GM12874 (cell line): ENCODE measurements at regions not wholly inside any gene's neighbourhood (a gene's known extent, or its start where the extent isn't known, plus 50 kb on each side); places are given as distances from the start of the nearest gene placed in this dataset.

Experiments used
- CTCF ChIP-seq: IDR thresholded peaks from 2 replicates; pipeline ENCODE4 v1.5.1; 2011; ENCODE audit warnings: low read depth, mild to moderate bottlenecking, control low read depth, low read length, moderate library complexity; ENCODE audit not compliant: insufficient read depth

- no peak for TF ChIP-seq CTCF
Observed at GRCh38 chr5:51829691-51830090, 446.4 kb downstream of the ISL1 start.

- no peak for TF ChIP-seq CTCF
Observed at GRCh38 chr5:51832934-51833470, 449.8 kb downstream of the ISL1 start.

- TF ChIP-seq CTCF = no peak
Observed at GRCh38 chr5:51838459-51838858, 455.2 kb downstream of the ISL1 start.

- no peak for TF ChIP-seq CTCF
Observed at GRCh38 chr5:51843893-51844292, 460.6 kb downstream of the ISL1 start.

GRCh38 chr5:51846015-51846414 is 462.8 kb downstream of the ISL1 start:
- TF ChIP-seq CTCF = no peak

- TF ChIP-seq CTCF = no peak
Observed at GRCh38 chr5:51859624-51860023, 476.4 kb downstream of the ISL1 start.

- TF ChIP-seq CTCF = no peak
Observed at GRCh38 chr5:51860532-51861018, 477.3 kb downstream of the ISL1 start.
